Cardiac muscle cell (in vitro differentiated cells and primary cell): ENCODE measurements at regions not wholly inside any gene's neighbourhood (a gene's known extent, or its start where the extent isn't known, plus 50 kb on each side); places are given as distances from the start of the nearest gene placed in this dataset.

Source experiments
- DNase-seq, 2 donors: peaks; one replicate each; pipeline versions ENCODE4 v3.0.0 to v3.0.0-alpha.2; 2010 to 2017; ENCODE audit warnings: low read depth in 1 of 2, low spot score in 1 of 2
- H3K27ac ChIP-seq: fragments of 200-600 bp; sonication (generic); 2 replicates; pipeline ENCODE4 v1.5.1; 2016
- H3K27me3 ChIP-seq: fragments of 200-600 bp; sonication (generic); 2 replicates; pipeline ENCODE4 v1.6.0; 2016; ENCODE audit warnings: control low read depth
- H3K36me3 ChIP-seq: fragments of 200-600 bp; sonication (generic); 2 replicates; pipeline ENCODE4 v1.5.1; 2016; ENCODE audit warnings: control low read depth
- H3K4me1 ChIP-seq: fragments of 200-600 bp; sonication (generic); 2 replicates; pipeline ENCODE4 v1.8.1; 2017; ENCODE audit warnings: low read depth, mild to moderate bottlenecking, mixed run types
- H3K4me3 ChIP-seq: fragments of 200-600 bp; sonication (generic); 2 replicates; pipeline ENCODE4 v1.5.1; 2016; ENCODE audit warnings: mild to moderate bottlenecking
- H3K9me3 ChIP-seq: fragments of 200-600 bp; sonication (generic); 2 replicates; pipeline ENCODE4 v1.5.1; 2017; ENCODE audit warnings: low read depth, mild to moderate bottlenecking, control low read depth
- TF ChIP-seq, protein P1 (sequence below): IDR thresholded peaks from 2 replicates; pipeline ENCODE4 v1.5.1; 2012; ENCODE audit warnings: low read depth, mild to moderate bottlenecking, low read length

GRCh38 chr20:19958219-19958618 is 58.9 kb upstream of the NAA20 start:
- Histone ChIP-seq H3K4me1 (no peaks in the 10 kb centered on the region), H3K9me3 (no peaks in the 10 kb centered on the region), H3K36me3 (peaks cover 23% of the 10 kb centered on the region), H3K4me3 (no peak overlapping the region), H3K27ac (no peak overlapping the region), H3K27me3 (no peaks in the 10 kb centered on the region)
- TF ChIP-seq, protein P1, sequence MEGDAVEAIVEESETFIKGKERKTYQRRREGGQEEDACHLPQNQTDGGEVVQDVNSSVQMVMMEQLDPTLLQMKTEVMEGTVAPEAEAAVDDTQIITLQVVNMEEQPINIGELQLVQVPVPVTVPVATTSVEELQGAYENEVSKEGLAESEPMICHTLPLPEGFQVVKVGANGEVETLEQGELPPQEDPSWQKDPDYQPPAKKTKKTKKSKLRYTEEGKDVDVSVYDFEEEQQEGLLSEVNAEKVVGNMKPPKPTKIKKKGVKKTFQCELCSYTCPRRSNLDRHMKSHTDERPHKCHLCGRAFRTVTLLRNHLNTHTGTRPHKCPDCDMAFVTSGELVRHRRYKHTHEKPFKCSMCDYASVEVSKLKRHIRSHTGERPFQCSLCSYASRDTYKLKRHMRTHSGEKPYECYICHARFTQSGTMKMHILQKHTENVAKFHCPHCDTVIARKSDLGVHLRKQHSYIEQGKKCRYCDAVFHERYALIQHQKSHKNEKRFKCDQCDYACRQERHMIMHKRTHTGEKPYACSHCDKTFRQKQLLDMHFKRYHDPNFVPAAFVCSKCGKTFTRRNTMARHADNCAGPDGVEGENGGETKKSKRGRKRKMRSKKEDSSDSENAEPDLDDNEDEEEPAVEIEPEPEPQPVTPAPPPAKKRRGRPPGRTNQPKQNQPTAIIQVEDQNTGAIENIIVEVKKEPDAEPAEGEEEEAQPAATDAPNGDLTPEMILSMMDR: no peak
- DNase-seq: no peak

GRCh38 chr20:19958928-19959327 is 58.2 kb upstream of the NAA20 start:
- H3K4me3 ChIP-seq: no peak overlapping the region
- H3K27ac ChIP-seq: no peak overlapping the region
- no peak for DNase-seq
- no peaks in the 10 kb centered on the region for H3K27me3 ChIP-seq
- H3K36me3 ChIP-seq: peaks cover 23% of the 10 kb centered on the region
- no peaks in the 10 kb centered on the region for H3K4me1 ChIP-seq
- H3K9me3 ChIP-seq: no peaks in the 10 kb centered on the region
- TF ChIP-seq, protein P1: no peak

GRCh38 chr20:19960745-19961144 is 56.4 kb upstream of the NAA20 start:
- Histone ChIP-seq H3K9me3 (no peaks in the 10 kb centered on the region), H3K4me3 (no peak overlapping the region), H3K27me3 (no peaks in the 10 kb centered on the region), H3K4me1 (no peaks in the 10 kb centered on the region), H3K27ac (no peak overlapping the region), H3K36me3 (peaks cover 23% of the 10 kb centered on the region)
- DNase-seq: no peak
- TF ChIP-seq, protein P1: no peak

- no peaks in the 10 kb centered on the region for H3K27me3 ChIP-seq
- peaks cover 23% of the 10 kb centered on the region for H3K36me3 ChIP-seq
- H3K27ac ChIP-seq: no peak overlapping the region
- no peaks in the 10 kb centered on the region for H3K9me3 ChIP-seq
- DNase-seq: no peak
- H3K4me1 ChIP-seq: no peaks in the 10 kb centered on the region
- TF ChIP-seq, protein P1: no peak
- H3K4me3 ChIP-seq: no peak overlapping the region
Observed at GRCh38 chr20:19961293-19961692, 55.9 kb upstream of the NAA20 start.

DNA sequence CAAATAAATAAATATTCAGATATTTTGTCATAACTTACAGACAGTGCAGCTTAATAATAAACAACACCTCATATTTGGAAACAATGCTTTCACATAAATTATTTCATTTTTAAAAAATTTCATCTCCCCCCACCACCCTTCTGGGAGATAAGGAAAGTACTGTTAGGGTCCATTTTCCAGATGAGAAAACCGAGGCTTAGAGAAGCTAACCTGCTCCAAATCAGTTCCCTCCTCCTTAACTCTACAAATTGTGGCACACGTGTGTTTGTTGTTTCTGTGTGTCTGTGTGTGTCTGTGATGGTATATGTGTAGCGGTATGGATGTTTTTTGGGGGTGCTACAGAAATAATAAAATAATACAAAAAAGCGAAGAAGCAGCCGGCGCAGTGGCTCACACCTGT is 54.2 kb upstream of the NAA20 start:
- Histone ChIP-seq H3K4me1 (peaks cover 6% of the 10 kb centered on the region), H3K36me3 (peaks cover 19% of the 10 kb centered on the region), H3K27ac (no peak overlapping the region), H3K27me3 (no peaks in the 10 kb centered on the region), H3K4me3 (no peak overlapping the region), H3K9me3 (no peaks in the 10 kb centered on the region)
- TF ChIP-seq, protein P1: no peak
- DNase-seq: no peak
